HG02852 (cell line): ENCODE measurements at regions not wholly inside any gene's neighbourhood (a gene's known extent, or its start where the extent isn't known, plus 50 kb on each side); places are given as distances from the start of the nearest gene placed in this dataset.

Source experiments
- ATAC-seq: cut with Tn5 transposase; IDR thresholded peaks from one replicate; pipeline ENCODE4 v1.9.1; 2021; ENCODE audit warnings: mild to moderate bottlenecking, moderate library complexity; ENCODE audit not compliant: unreplicated experiment

- no peak for ATAC-seq
These were observed 619.7 kb upstream of the LMCD1 start for GRCh38 chr3:7881946-7882345.

DNA sequence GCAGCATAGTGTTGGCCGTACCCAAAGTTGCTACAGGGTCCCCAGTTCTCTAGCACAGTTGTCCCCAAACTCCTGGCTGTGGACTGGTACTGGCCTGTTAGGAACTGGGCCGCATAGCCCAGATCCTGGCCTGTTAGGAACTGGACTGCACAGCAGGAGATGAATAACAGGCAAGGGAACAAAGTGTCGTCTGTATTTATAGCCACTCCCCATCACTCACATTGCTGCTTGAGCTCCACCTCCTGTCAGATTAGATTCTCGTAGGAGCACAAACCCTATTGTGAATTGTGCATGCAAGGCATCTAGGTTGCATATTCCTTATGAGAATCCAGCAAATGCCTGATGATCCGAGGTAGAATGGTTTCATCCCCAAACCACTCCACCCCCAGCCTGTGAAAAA, 604.0 kb upstream of the LMCD1 start:
- no peak for ATAC-seq

DNA sequence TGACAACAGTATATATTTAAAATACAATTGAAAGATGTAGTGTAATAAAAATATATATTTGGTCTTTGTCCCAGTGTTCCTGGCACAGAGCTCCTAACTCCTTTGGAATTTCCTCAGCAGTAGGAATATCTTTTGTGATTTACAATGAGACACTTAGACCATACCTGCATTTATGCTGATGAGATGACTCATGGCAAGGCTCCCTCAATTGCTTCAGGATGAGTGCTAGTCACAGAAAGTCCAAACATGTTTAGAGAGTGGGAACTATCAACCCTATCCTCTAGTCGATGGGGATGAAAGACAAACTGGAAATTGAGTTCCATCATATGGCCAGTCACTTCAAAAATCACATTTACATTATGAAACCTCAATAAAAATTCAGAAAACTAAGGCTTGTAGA, 588.3 kb upstream of the LMCD1 start:
- ATAC-seq: no peak

GRCh38 chr3:7915356-7915755, 586.3 kb upstream of the LMCD1 start:
- no peak for ATAC-seq

GRCh38 chr3:7917443-7918151, 584.0 kb upstream of the LMCD1 start:
- ATAC-seq: no peak

DNA sequence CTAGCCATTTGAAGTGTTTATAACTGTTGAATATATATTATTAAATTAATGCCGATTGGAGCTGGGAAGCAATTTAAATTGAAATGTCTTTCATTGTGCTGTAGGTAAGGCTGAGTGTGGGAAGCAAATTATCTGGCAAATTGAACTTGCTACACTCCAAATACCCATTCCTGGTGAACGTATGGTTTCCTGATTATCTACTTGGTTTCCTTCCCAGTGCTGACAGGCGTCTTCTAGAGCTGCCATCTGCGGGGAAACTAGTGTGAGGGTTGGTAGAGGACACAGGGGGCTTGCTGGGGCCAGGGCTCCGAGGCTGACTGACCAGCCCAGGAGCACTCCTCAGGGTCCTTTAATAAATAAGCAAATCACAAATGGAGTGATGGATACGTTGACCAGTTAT, 581.4 kb upstream of the LMCD1 start:
- no peak for ATAC-seq

DNA sequence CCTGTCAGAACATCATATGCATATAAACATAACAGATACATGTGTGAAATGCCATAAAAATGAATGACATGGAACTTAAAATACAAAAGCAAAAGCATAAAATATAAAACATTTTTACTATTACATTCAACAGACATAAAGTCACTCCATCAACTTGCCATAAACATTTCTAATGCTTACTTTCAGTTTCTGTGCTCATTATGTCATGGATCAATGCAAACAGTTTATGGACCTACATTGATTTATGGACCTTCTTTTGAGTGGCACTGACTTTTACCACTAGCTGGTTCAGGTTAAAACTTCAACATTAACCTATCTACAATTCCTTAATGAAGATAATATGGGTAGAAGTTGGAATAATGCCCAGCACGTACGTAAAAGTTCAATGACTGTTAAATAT, 577.4 kb upstream of the LMCD1 start:
- ATAC-seq: no peak

DNA sequence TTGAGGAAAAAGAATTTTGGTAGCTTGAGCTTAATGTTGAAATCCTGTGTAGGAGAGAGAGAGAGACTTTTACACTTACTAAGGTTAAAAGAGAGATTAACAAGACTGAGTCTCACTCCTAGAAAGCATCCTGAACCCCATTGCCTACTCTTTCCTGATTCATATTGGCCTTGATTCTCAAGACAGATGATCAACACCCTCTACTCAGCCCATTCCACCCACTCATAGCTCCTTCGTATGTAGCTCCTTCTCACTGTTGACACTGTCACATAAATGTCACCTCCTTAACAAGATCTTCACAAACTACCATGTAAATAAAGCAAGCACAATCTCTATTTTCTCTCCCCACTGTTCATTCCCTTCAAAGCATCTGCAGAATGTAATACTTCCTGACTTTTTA, 574.6 kb upstream of the LMCD1 start:
- no peak for ATAC-seq

DNA sequence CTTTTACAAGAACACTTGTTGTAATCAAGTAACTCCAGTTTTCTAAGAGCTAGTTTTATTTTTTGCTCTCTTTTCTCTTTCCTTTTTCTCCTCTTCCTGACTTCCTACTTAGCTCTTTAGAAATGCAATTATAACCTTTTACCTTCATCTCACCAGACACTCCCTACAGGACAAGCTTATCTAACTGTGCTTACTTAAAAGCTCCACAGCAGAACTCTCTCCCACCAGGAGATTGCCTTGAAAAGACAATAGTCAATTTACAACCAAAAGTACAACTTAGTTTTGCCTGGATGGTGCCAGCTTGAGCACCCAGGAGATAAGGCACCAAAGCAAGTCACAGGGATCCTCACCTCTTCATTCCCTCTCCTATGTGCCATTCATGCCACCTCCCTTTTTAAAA, 573.8 kb upstream of the LMCD1 start:
- no peak for ATAC-seq

DNA sequence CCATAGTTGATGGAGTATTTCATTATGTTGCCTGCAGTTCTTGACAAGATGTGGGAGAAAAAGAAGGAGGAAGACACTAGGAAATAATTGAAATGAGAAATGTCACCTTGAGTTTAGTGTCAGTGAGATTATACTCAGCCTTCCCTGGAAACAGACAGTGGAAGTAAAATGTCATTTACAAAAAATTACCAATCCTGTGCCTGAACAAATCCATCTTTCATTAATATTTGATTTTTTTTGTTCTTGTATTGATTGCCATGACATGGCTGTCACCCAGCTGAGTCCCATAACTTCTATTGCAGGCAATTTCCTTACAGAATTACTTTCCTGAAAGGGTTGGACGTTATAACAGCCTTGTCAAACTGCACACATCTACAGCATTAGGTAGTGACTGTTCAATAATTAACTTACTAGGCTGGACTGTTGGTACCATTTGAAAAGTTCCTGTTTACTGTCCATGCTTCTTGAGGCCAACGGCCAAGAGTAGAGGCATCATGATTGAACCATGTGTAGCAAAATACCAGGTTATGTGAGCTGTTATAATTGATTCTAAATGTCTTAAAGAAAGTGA, 572.2 kb upstream of the LMCD1 start:
- no peak for ATAC-seq

DNA sequence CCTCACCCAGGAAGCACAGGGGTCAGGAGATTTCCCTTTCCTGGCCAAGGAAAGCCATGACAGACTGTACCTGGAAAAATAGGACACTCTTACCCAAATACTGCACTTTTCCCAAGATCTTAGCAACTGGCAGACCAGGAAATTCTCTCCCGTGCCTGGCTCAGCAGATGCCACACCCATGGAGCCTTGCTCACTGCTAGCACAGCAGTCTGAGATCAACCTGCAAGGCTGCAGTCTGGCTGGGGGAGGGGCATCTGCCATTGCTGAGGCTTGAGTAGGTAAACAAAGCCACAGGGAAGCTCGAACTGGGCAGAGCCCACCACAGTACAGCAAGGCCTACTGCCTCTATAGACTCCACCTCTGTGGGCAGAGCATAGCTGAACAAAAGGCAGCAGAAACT, 567.3 kb upstream of the LMCD1 start:
- ATAC-seq: no peak

GRCh38 chr3:7947930-7948329, 553.7 kb upstream of the LMCD1 start:
- ATAC-seq: no peak

- no peak for ATAC-seq
These were observed 550.7 kb upstream of the LMCD1 start for GRCh38 chr3:7950890-7951289.

DNA sequence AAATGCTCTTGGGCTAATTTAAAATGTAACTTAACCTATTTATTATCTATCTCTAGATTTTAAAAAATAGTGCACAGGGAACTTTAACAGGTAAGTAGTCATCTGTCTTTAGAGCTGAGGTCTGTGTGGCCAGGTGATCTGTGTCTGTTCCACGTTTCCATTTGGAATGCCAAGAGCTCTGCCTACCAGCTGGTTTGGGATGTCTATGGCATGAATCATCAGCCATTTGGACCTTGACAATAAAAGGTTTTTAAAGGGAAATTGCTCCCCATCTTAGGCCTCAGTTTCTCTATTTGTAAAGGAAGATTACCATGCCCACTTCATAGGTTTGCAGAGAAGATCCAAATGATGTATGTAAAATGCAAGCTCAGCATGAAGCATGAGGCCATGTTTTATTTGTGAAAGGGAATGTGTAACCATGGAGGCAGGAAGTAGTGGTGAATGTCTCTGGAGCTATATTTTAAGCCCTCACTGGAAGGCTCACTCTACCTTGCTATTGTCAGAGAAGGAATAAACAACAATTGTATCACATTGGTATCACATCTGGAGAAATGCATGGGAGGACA, 548.1 kb upstream of the LMCD1 start:
- no peak for ATAC-seq

DNA sequence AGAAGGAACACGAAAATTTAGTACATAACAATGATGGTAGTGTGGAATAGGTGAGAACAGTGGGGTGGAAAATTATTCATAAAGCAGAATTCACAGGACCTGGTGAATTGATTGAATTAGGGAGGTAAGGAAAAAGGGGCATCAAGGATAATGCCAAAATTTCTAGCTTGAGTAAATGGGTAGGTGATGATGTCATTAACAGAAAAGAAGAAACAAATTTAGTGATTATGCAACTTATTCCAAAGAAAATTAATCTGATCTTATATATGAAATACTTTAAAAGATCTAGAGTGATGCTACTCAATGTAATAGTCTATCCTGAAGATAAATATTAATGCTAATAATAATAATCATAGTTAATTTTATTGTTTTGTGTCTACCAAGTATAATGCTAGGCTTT, 544.6 kb upstream of the LMCD1 start:
- ATAC-seq: no peak

- no peak for ATAC-seq
These were observed 542.5 kb upstream of the LMCD1 start for GRCh38 chr3:7959094-7959493.

- no peak for ATAC-seq
These were observed 541.0 kb upstream of the LMCD1 start for GRCh38 chr3:7960601-7961000.

GRCh38 chr3:7962301-7962700, 539.3 kb upstream of the LMCD1 start:
- ATAC-seq: no peak

DNA sequence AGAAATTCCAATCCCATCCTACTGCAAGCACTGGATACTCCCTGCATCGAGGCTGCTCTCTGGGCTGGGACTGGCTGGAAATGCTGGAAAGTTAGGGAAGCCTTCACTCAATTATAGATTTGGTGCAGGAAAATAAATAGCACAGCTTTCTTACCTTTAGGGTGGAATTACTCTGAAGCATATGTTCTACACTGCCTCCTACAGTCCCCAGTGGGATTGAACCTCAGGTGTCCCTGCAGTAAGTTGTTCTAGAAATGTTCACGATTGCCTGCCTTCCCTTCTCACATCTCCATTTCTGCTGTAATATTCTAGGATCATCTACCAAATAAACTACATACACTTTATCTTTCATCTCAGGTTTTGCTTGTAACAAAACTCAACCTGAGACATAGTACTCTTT, 536.7 kb upstream of the LMCD1 start:
- no peak for ATAC-seq

DNA sequence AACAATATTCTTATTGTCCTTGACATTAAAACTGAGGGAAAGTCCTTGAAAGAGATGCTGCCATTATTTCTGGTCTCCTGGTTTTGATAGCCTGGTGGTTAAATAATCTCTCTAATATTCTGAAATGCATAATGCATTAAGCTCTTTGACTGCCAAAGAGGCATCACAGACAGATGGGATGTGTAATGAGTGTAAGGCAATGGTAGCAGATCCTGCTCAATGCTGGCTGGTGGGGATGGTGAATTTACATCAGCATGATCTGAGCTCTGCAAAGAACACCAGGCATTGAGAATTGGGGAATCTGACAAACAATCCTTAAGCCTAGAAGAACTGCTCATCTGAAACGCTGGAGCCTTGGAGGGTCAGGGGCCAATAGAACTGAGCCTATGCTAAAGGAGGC, 528.6 kb upstream of the LMCD1 start:
- ATAC-seq: no peak

GRCh38 chr3:7977245-7978086, 524.2 kb upstream of the LMCD1 start:
- no peak for ATAC-seq

- no peak for ATAC-seq
These were observed 523.6 kb upstream of the LMCD1 start for GRCh38 chr3:7978087-7978422.
